ENCODE measurements at regions not wholly inside any gene's neighbourhood (a gene's known extent, or its start where the extent isn't known, plus 50 kb on each side); places are given as distances from the start of the nearest gene placed in this dataset.

- Histone ChIP-seq H3K9me2 (ENCODE audit: insufficient read depth) (no peaks in the 10 kb centered on the region), H3K4me3 (replicated peaks in 1 of 2; ENCODE audit: low read depth in 1 of 2, low read length in 2 of 2) (no peak overlapping the region), H3K79me2 (ENCODE audit: insufficient read depth, low read length) (no peaks in the 10 kb centered on the region), H2AFZ (ENCODE audit: low read depth, low read length, poor library complexity, severe bottlenecking) (no peak overlapping the region), H3K27ac (ENCODE audit: low read depth, low read length) (no peak overlapping the region), H3K27me3 (ENCODE audit: insufficient read depth, low read length) (no peaks in the 10 kb centered on the region), H3K9ac (ENCODE audit: low read length) (no peak overlapping the region), H3K36me3 (ENCODE audit: control insufficient read depth in 1 of 2, insufficient read depth in 2 of 2, low read length in 2 of 2) (no peaks in the 10 kb centered on the region), H3K9me3 (ENCODE audit: control insufficient read depth in 1 of 2, insufficient read depth in 1 of 2, low read depth in 1 of 2, low read length in 2 of 2) (no peaks in the 10 kb centered on the region), H4K20me1 (ENCODE audit: insufficient read depth) (no peaks in the 10 kb centered on the region), H3K4me1 (ENCODE audit: control insufficient read depth in 1 of 2, insufficient read depth in 2 of 2, low read length in 2 of 2) (no peaks in the 10 kb centered on the region), H3K4me2 (ENCODE audit: low read length) (no peak overlapping the region)
- ChIA-PET POLR2A (no interaction called here), CTCF (no interaction called here), RAD21 (ENCODE audit: low non-redundant PET in 1 of 2, low total read pairs in 2 of 2, uncharacterized antibody in 2 of 2, unreplicated experiment in 2 of 2) (no interaction called here)
- BruUV-seq (replicated peaks), result no TSS peak
- TF ChIP-seq ZNF274 (IDR thresholded peaks at IDR 0.05; ENCODE audit: low read depth, low read length) (no peak), CBX3 (IDR thresholded peaks at IDR 0.05; ENCODE audit: low read depth) (no peak), EZH2 (IDR thresholded peaks at IDR 0.05) (no peak), ZFX (IDR thresholded peaks at IDR 0.05) (no peak), YY1 (IDR thresholded peaks at IDR 0.05; ENCODE audit: extremely low read depth, insufficient replicate concordance, low read depth, low read length) (no peak), SP1 (IDR thresholded peaks at IDR 0.05; ENCODE audit: low read depth) (no peak), ELF1 (IDR thresholded peaks at IDR 0.05; ENCODE audit: borderline replicate concordance, low read depth) (no peak)
- TF ChIP-seq, protein P1, sequence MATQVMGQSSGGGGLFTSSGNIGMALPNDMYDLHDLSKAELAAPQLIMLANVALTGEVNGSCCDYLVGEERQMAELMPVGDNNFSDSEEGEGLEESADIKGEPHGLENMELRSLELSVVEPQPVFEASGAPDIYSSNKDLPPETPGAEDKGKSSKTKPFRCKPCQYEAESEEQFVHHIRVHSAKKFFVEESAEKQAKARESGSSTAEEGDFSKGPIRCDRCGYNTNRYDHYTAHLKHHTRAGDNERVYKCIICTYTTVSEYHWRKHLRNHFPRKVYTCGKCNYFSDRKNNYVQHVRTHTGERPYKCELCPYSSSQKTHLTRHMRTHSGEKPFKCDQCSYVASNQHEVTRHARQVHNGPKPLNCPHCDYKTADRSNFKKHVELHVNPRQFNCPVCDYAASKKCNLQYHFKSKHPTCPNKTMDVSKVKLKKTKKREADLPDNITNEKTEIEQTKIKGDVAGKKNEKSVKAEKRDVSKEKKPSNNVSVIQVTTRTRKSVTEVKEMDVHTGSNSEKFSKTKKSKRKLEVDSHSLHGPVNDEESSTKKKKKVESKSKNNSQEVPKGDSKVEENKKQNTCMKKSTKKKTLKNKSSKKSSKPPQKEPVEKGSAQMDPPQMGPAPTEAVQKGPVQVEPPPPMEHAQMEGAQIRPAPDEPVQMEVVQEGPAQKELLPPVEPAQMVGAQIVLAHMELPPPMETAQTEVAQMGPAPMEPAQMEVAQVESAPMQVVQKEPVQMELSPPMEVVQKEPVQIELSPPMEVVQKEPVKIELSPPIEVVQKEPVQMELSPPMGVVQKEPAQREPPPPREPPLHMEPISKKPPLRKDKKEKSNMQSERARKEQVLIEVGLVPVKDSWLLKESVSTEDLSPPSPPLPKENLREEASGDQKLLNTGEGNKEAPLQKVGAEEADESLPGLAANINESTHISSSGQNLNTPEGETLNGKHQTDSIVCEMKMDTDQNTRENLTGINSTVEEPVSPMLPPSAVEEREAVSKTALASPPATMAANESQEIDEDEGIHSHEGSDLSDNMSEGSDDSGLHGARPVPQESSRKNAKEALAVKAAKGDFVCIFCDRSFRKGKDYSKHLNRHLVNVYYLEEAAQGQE (IDR thresholded peaks at IDR 0.05; ENCODE audit: low read depth), result no peak
- TF ChIP-seq, protein P2, sequence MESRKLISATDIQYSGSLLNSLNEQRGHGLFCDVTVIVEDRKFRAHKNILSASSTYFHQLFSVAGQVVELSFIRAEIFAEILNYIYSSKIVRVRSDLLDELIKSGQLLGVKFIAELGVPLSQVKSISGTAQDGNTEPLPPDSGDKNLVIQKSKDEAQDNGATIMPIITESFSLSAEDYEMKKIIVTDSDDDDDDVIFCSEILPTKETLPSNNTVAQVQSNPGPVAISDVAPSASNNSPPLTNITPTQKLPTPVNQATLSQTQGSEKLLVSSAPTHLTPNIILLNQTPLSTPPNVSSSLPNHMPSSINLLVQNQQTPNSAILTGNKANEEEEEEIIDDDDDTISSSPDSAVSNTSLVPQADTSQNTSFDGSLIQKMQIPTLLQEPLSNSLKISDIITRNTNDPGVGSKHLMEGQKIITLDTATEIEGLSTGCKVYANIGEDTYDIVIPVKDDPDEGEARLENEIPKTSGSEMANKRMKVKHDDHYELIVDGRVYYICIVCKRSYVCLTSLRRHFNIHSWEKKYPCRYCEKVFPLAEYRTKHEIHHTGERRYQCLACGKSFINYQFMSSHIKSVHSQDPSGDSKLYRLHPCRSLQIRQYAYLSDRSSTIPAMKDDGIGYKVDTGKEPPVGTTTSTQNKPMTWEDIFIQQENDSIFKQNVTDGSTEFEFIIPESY (IDR thresholded peaks at IDR 0.05; ENCODE audit: extremely low read depth, insufficient replicate concordance, low read length), result no peak
- no peak for ATAC-seq
- DNase-seq (ENCODE audit: low read depth, low spot score), result no peak
- intact Hi-C loops (cut with micrococcal nuclease), result no loop called here
These were observed 104.6 kb downstream of the LYPLAL1 start for GRCh38 chr1:219278288-219278687.

Measured in HCT116 (cell line).